Effector memory CD8-positive, alpha-beta T cell (primary cell): ENCODE measurements at regions not wholly inside any gene's neighbourhood (a gene's known extent, or its start where the extent isn't known, plus 50 kb on each side); places are given as distances from the start of the nearest gene placed in this dataset.

Source experiments
- ATAC-seq: fragments of 150-1000 bp; cut with Tn5 transposase; replicated peaks from 2 replicates; pipeline ENCODE4 v1.10.0; 2021; ENCODE audit warnings: mild to moderate bottlenecking, moderate library complexity
- DNase-seq, 3 experiments: peaks; one replicate each; pipeline ENCODE4 v3.0.0; 2021
- H3K27ac Mint-ChIP-seq, 2 donors: one replicate each; pipeline ENCODE4 v1.8.0; 2022; ENCODE audit warnings: mild to moderate bottlenecking in 2 of 2, mixed read lengths in 2 of 2, moderate library complexity in 2 of 2
- H3K27me3 Mint-ChIP-seq, 2 donors: one replicate each; pipeline ENCODE4 v1.8.0; 2022; ENCODE audit warnings: mixed read lengths in 2 of 2
- H3K36me3 Mint-ChIP-seq: one replicate; pipeline ENCODE4 v1.8.0; 2022; ENCODE audit warnings: mild to moderate bottlenecking, moderate library complexity, mixed read lengths; ENCODE audit not compliant: insufficient read depth
- H3K4me1 Mint-ChIP-seq, 2 donors: one replicate each; pipeline ENCODE4 v1.8.0; 2022; ENCODE audit warnings: low read depth in 2 of 2, mixed read lengths in 2 of 2
- H3K4me3 Mint-ChIP-seq, 2 donors: one replicate each; pipeline ENCODE4 v1.8.0; 2022; ENCODE audit warnings: mild to moderate bottlenecking in 2 of 2, mixed read lengths in 2 of 2, moderate library complexity in 2 of 2
- H3K9me3 Mint-ChIP-seq, 2 donors: one replicate each; pipeline ENCODE4 v1.8.0; 2022; ENCODE audit warnings: mixed read lengths in 2 of 2

GRCh38 chr15:95994418-95994817, 336.1 kb upstream of the NR2F2 start:
- Mint-ChIP-seq H3K4me1 (peaks cover 5 to 30% of the 10 kb centered on the region in 2 donors), H3K36me3 (no peaks in the 10 kb centered on the region), H3K27me3 (no peaks in the 10 kb centered on the region), H3K9me3 (no peaks in the 10 kb centered on the region), H3K4me3 (no peak overlapping the region), H3K27ac (no peak overlapping the region)
- ATAC-seq (no peak), DNase-seq (no peak)

DNA sequence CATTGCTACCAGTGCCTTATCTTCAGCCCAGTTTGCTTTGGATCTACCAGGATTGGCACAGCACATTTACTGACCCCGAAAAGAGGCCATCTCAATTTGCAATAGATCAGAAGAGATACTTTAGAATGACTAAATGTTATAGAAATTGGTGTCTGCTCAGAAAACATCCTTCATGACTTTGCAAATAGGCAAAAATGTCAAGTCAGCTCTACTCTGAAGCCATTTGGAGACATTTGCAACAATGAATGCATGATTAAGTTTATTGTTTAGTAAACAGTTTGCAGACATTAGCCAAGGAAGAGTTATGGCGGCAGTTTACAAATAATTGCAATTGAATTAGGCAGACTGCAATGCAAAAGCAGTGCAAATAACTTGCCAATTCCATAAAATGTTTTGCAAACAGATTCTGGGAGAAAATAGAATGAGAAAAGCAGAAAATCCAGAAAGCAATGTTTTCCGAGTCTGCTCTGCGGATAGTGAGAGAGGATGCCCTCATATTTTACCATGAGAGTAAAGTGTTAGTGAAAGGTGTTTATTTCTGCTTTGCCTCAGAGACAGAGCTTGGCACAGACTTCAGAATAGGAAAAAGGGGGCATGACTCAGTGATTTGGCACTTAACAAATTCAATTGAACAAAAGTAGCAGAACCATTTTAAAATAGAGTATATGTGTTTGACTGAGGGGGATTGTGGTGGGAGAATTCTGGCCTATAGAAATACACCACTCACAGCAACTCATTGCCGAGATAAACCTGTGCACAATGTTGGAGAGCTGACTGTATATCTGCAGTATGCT, 334.9 kb upstream of the NR2F2 start:
- ATAC-seq (no peak), DNase-seq (no peak)
- Mint-ChIP-seq H3K36me3 (no peaks in the 10 kb centered on the region), H3K4me1 (peaks cover 5 to 25% of the 10 kb centered on the region in 2 donors), H3K9me3 (no peaks in the 10 kb centered on the region), H3K27me3 (no peaks in the 10 kb centered on the region), H3K27ac (no peak overlapping the region), H3K4me3 (peak overlapping the region in 1 of 2 donors; percentile 7)

DNA sequence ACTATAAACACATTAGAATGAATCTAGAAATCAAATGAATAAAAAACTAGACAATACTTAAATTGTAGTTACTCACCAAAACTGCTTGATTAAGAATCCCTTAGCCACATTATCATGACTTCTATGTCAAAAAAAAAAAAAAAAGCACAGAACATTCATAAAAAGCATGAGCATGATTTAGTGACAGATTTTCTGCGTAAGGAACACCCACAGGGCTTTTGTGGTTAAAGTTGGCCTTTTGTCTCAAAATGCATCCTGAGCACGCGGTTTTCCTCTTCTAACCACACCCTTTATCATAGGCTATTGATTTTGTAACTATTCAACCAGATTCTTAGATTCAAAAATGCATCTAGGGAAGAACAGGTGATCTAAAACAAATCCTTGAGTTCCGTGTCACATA, 334.0 kb upstream of the NR2F2 start:
- DNase-seq (no peak), ATAC-seq (no peak)
- H3K9me3 Mint-ChIP-seq: no peaks in the 10 kb centered on the region
- no peaks in the 10 kb centered on the region for H3K36me3 Mint-ChIP-seq
- peak overlapping the region in 1 of 2 donors; percentile 18 for H3K4me3 Mint-ChIP-seq
- peaks cover 3 to 20% of the 10 kb centered on the region in 2 donors for H3K4me1 Mint-ChIP-seq
- no peaks in the 10 kb centered on the region for H3K27me3 Mint-ChIP-seq
- H3K27ac Mint-ChIP-seq: no peak overlapping the region

- ATAC-seq: no peak
- H3K27me3 Mint-ChIP-seq: no peaks in the 10 kb centered on the region
- no peak overlapping the region for H3K4me3 Mint-ChIP-seq
These were observed 331.6 kb upstream of the NR2F2 start for GRCh38 chr15:95998935-95999334.

DNA sequence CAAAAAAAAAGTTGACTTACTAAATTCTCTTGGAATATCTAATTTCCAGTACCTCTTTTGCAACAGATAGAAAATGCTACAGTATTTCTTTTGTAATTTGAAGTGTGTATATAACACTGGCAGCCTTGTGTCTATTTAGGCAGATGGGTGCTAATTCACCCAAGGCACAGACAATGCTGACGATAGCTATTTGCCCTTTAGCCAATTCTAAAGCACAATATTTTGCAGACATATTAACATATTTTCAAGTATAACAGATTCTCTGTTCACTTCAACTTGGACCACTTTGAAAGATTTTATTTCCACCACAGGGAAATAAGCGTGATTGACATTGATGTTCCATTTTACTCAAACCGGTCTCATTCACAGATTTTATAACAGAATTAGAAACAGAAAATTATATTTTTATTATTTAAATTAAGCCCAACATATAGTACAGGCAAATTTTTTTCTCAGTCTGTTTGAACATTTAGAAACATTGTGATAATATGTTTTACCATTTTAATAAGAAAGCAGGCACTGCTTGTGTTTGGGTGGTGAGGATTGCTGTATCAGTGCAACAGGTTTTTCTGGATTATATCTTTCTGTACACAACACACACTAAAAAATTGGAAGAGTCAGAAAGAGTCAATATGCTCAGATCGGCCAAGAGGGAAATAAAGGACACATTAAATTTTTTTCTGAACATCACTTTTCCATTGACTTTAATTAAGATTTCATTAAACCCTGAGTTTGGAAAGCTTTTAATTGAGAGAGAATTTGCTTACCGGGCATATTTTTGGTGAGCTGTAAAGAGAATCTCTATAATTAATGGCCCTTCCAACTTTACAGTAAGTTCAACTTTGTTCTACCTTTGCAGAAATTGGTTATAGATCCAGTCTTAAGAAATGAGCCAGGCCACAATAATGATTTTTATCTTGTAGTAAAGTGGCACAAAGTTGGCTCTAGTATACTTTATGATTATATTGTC, 327.3 kb upstream of the NR2F2 start:
- no peaks in the 10 kb centered on the region for H3K36me3 Mint-ChIP-seq
- no peak for ATAC-seq
- peaks cover 0 to 3% of the 10 kb centered on the region in 2 donors for H3K4me1 Mint-ChIP-seq

More at GRCh38 chr15:95998935-95999334, 331.6 kb upstream of the NR2F2 start:
- Mint-ChIP-seq H3K4me1 (peaks cover 3 to 20% of the 10 kb centered on the region in 2 donors), H3K27ac (no peak overlapping the region), H3K9me3 (no peaks in the 10 kb centered on the region), H3K36me3 (no peaks in the 10 kb centered on the region)
- DNase-seq: no peak

DNA sequence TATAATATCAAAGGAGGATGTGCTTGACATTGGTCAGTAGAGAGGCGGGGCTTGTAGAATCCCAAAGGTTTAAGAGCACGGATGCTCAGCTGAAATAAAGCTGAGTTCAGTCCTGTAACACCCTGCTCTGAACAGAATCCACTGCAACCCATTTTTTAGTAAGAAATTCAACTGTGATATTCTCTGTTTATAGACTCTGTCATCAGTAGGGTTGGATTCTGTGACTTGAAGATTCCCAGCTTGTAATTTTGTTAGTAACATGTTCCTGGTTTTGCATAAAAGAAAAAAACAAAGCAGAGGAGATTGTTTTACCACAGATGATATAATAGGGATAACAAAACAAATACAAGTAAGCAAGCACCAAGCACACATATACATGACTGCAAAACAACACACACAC, 324.6 kb upstream of the NR2F2 start:
- H3K4me1 Mint-ChIP-seq: no peaks in the 10 kb centered on the region
- H3K27ac Mint-ChIP-seq: no peak overlapping the region
- ATAC-seq (no peak), DNase-seq (no peak)
- H3K9me3 Mint-ChIP-seq: peaks cover 4 to 10% of the 10 kb centered on the region in 2 donors
- H3K36me3 Mint-ChIP-seq: no peaks in the 10 kb centered on the region
- no peak overlapping the region for H3K4me3 Mint-ChIP-seq
- H3K27me3 Mint-ChIP-seq: peaks cover 4 to 17% of the 10 kb centered on the region in 2 donors

More for the DNA sequence above, 327.3 kb upstream of the NR2F2 start:
- no peak for DNase-seq
- peaks cover 4 to 10% of the 10 kb centered on the region in 2 donors for H3K9me3 Mint-ChIP-seq
- peaks cover 0 to 17% of the 10 kb centered on the region in 2 donors for H3K27me3 Mint-ChIP-seq
- no peak overlapping the region for H3K4me3 Mint-ChIP-seq
- no peak overlapping the region for H3K27ac Mint-ChIP-seq

DNA sequence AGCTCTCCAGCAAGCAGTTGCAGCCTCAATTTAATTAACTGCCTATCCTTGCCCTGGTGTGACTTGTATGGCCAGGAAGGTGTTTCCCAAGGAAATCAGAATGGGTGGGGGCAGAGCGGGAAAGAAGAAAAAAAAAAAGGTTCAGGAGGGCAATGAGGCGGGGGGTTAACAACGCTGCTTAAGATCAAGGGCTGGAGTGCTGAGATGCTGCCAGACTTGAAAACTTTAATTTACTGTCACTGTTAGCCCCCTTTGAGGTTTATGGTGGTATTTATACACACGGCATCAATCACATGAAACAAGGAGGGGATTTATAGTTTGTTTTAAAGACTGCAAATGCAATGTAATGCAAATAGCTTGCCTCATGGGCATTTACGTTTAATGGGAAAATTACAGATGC, 319.4 kb upstream of the NR2F2 start:
- peaks cover 18 to 37% of the 10 kb centered on the region in 2 donors for H3K27me3 Mint-ChIP-seq
- peaks cover 4 to 10% of the 10 kb centered on the region in 2 donors for H3K9me3 Mint-ChIP-seq
- no peaks in the 10 kb centered on the region for H3K4me1 Mint-ChIP-seq
- H3K4me3 Mint-ChIP-seq: no peak overlapping the region
- ATAC-seq (no peak), DNase-seq (no peak)
- no peaks in the 10 kb centered on the region for H3K36me3 Mint-ChIP-seq
- H3K27ac Mint-ChIP-seq: no peak overlapping the region

GRCh38 chr15:96014939-96015338, 315.6 kb upstream of the NR2F2 start:
- Mint-ChIP-seq H3K27ac (no peak overlapping the region), H3K36me3 (no peaks in the 10 kb centered on the region), H3K9me3 (no peaks in the 10 kb centered on the region), H3K4me3 (no peak overlapping the region), H3K27me3 (peaks cover 18 to 32% of the 10 kb centered on the region in 2 donors), H3K4me1 (no peaks in the 10 kb centered on the region)
- ATAC-seq (no peak), DNase-seq (no peak)

GRCh38 chr15:96019114-96019513, 311.4 kb upstream of the NR2F2 start:
- Mint-ChIP-seq H3K27ac (no peak overlapping the region), H3K9me3 (no peaks in the 10 kb centered on the region), H3K4me3 (no peak overlapping the region), H3K4me1 (no peaks in the 10 kb centered on the region), H3K27me3 (peaks cover 0 to 19% of the 10 kb centered on the region in 2 donors), H3K36me3 (no peaks in the 10 kb centered on the region)
- no peak for DNase-seq
- no peak for ATAC-seq

- Mint-ChIP-seq H3K4me3 (no peak overlapping the region), H3K4me1 (no peaks in the 10 kb centered on the region), H3K27ac (no peak overlapping the region), H3K36me3 (no peaks in the 10 kb centered on the region), H3K9me3 (no peaks in the 10 kb centered on the region), H3K27me3 (peaks cover 0 to 18% of the 10 kb centered on the region in 2 donors)
- ATAC-seq: no peak
- DNase-seq: no peak
These were observed 310.4 kb upstream of the NR2F2 start for GRCh38 chr15:96020133-96020532.

DNA sequence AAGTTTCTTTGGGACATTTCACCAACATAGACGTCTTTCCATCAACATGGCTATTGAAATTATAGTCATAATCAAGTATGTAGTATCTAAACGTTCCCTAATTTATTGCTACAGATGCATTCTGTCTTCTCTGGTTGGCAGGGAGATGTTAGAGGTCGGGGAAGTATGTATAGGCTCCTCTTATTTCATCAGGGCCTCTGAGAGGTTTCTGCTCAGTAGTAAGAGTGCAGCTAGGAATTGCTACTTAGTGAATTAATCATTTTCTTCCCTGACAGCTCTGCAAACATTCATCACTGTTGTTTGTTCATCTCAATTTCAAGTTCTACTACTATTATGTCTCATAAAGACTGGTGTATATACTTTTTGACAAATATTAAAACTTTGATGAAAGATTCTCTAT, 309.7 kb upstream of the NR2F2 start:
- Mint-ChIP-seq H3K4me3 (no peak overlapping the region), H3K27ac (no peak overlapping the region), H3K27me3 (peaks cover 0 to 11% of the 10 kb centered on the region in 2 donors), H3K4me1 (no peaks in the 10 kb centered on the region), H3K36me3 (no peaks in the 10 kb centered on the region), H3K9me3 (no peaks in the 10 kb centered on the region)
- no peak for DNase-seq
- ATAC-seq: no peak

DNA sequence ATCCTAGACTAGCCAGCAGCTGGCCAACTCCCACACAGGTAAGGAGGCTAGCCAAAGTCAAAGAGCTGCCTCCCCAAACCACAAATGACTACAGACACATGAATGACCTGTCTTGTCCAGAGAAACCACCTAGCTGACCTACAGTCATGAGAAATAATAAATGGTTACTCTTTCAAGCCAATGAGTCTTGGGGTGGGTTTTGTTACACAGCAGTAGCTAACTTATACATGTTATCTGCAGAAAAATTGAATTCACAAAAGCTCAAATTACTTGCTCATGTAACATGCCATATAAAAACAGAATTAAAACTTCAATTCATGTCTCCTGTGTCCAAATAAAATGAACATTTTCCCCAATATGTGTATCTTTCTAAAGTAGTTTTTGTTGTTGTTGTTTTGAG, 307.4 kb upstream of the NR2F2 start:
- ATAC-seq: no peak
- H3K9me3 Mint-ChIP-seq: no peaks in the 10 kb centered on the region
- peaks cover 0 to 5% of the 10 kb centered on the region in 2 donors for H3K27me3 Mint-ChIP-seq

DNA sequence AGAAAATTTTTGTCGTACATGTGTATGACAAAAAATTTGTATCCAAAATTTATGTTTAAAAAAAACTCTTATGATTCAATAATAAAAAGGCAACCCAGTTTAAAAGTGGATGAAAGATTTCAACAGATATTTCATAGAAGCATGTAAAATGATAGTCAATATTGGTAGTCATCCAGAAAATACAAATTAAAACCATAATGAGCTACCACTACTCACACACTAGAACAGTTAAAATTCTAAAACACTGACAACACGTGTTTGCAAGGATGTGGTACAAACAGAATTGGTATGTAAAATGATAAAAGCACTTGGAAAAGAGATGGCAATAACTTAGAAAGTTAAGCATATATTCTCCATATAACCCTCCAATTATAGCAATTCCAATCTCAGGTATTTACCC, 303.0 kb upstream of the NR2F2 start:
- ATAC-seq: no peak
- peaks cover 12 to 13% of the 10 kb centered on the region in 2 donors for H3K27me3 Mint-ChIP-seq
- H3K36me3 Mint-ChIP-seq: no peaks in the 10 kb centered on the region
- H3K27ac Mint-ChIP-seq: no peak overlapping the region
- H3K9me3 Mint-ChIP-seq: peaks cover 0 to 8% of the 10 kb centered on the region in 2 donors
- no peak overlapping the region for H3K4me3 Mint-ChIP-seq
- H3K4me1 Mint-ChIP-seq: no peaks in the 10 kb centered on the region
- DNase-seq: no peak

More for the DNA sequence above, 307.4 kb upstream of the NR2F2 start:
- Mint-ChIP-seq H3K4me3 (no peak overlapping the region), H3K4me1 (no peaks in the 10 kb centered on the region), H3K36me3 (no peaks in the 10 kb centered on the region), H3K27ac (no peak overlapping the region)
- DNase-seq: no peak
